ENCODE measurements at regions not wholly inside any gene's neighbourhood (a gene's known extent, or its start where the extent isn't known, plus 50 kb on each side); places are given as distances from the start of the nearest gene placed in this dataset.

DNA sequence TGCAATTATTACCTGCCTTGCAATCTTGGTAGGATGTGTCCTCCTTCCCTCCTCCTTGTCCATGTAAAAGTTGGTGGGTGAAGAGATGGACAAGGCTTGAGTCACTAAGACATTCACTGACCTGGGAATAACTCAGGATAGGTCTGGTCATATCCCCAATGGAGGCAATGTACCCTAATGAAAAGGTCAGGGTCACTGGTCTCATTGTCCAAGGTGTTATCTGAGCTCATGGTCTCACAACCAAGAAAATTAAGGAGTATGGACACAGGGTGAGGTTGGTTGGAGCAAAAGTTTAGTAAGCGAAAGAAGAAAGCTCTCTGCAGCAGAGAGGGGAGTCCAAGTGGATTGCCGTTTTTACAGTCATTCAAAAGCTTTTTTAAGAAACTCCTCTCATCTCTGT lies 179.0 kb downstream of the SNRPN start:
- Histone ChIP-seq H3K9me2 (ENCODE audit: insufficient read depth) (no peaks in the 10 kb centered on the region), H3K9me3 (ENCODE audit: low read depth) (peaks cover 4% of the 10 kb centered on the region), H3K27me3 (replicated peaks; ENCODE audit: insufficient read depth) (no peaks in the 10 kb centered on the region), H3K4me3 (no peak overlapping the region), H3K79me2 (ENCODE audit: insufficient read depth) (no peaks in the 10 kb centered on the region), H3K4me2 (ENCODE audit: unreplicated experiment) (no peak overlapping the region), H3F3A (ENCODE audit: insufficient read depth) (no peaks in the 10 kb centered on the region), H3K9ac (no peak overlapping the region), H3K27ac (no peak overlapping the region), H2AFZ (no peak overlapping the region), H3K4me1 (ENCODE audit: insufficient read depth) (no peaks in the 10 kb centered on the region), H3K36me3 (ENCODE audit: low read depth) (no peaks in the 10 kb centered on the region), H4K20me1 (ENCODE audit: insufficient read depth) (no peaks in the 10 kb centered on the region)
- 33 to 41% methylated on average over 2 of the region's 2 CpGs for WGBS, 2 experiments (ENCODE audit: low coverage in 1 of 2, low lambda C conversion rate in 2 of 2, missing lambda C conversion rate in 2 of 2)
- TF ChIP-seq EZH2phosphoT487 (IDR thresholded peaks at IDR 0.05; ENCODE audit: insufficient read depth, low read depth) (no peak), EZH2 (IDR thresholded peaks at IDR 0.05; ENCODE audit: insufficient read depth, poor library complexity, severe bottlenecking) (no peak)
- DNase-seq = no peak
- in situ Hi-C loops (cut with MboI) = no loop called here

DNA sequence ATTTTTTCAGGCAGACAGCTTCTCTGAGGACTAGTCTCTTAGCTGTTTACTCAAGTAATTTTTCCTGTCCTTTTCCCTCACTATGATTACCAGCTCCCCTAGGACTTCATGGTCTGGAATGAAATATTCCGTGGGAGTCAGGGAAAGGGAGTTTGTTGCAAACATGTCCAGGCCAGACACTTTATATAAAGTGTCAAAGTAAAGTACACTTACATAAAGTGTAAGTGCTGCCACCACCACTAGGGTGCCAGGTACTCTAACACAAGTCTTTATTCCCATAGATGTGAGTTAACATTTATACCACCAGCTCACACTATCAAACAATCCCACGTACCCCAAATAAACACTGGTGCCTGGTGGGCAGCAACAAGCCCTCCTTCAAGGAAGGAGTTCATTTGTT lies 179.8 kb downstream of the SNRPN start:
- Histone ChIP-seq H3K4me3 (no peak overlapping the region), H3K4me2 (ENCODE audit: unreplicated experiment) (no peak overlapping the region), H2AFZ (no peak overlapping the region), H3F3A (ENCODE audit: insufficient read depth) (no peaks in the 10 kb centered on the region), H4K20me1 (ENCODE audit: insufficient read depth) (no peaks in the 10 kb centered on the region), H3K27me3 (replicated peaks; ENCODE audit: insufficient read depth) (no peaks in the 10 kb centered on the region), H3K79me2 (ENCODE audit: insufficient read depth) (no peaks in the 10 kb centered on the region), H3K36me3 (ENCODE audit: low read depth) (no peaks in the 10 kb centered on the region), H3K9ac (no peak overlapping the region), H3K9me3 (ENCODE audit: low read depth) (no peaks in the 10 kb centered on the region), H3K9me2 (ENCODE audit: insufficient read depth) (no peaks in the 10 kb centered on the region), H3K27ac (no peak overlapping the region), H3K4me1 (ENCODE audit: insufficient read depth) (no peaks in the 10 kb centered on the region)
- DNase-seq = peak; percentile 11
- TF ChIP-seq EZH2phosphoT487 (IDR thresholded peaks at IDR 0.05; ENCODE audit: insufficient read depth, low read depth) (no peak), EZH2 (IDR thresholded peaks at IDR 0.05; ENCODE audit: insufficient read depth, poor library complexity, severe bottlenecking) (no peak)
- in situ Hi-C loops (cut with MboI) = no loop called here
- 29 to 30% methylated on average over 2 of the region's 2 CpGs for WGBS, 2 experiments (ENCODE audit: low coverage in 1 of 2, low lambda C conversion rate in 2 of 2, missing lambda C conversion rate in 2 of 2)

DNA sequence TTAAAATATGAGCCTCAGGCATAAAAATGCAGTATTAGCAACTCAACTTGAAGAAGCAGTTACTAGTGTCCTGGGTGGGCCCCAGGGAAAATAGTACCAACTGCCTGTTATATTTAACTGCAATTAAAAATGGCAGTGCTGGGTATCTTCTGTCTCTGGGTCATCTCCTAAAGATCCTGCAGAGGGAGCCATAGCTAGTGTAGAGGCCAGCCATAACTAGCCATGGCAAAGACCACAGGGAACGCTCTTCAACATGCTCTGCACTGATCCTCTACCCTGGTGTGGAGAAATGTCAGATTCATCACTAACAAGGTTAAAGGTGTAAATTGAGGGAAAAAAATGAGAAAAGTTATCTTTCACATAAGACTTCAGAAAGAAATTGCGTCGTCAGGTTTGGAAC lies 181.3 kb downstream of the SNRPN start:
- Histone ChIP-seq H3F3A (ENCODE audit: insufficient read depth) (no peaks in the 10 kb centered on the region), H3K36me3 (ENCODE audit: low read depth) (no peaks in the 10 kb centered on the region), H3K9me2 (ENCODE audit: insufficient read depth) (no peaks in the 10 kb centered on the region), H2AFZ (no peak overlapping the region), H3K79me2 (ENCODE audit: insufficient read depth) (no peaks in the 10 kb centered on the region), H3K4me3 (no peak overlapping the region), H3K9me3 (ENCODE audit: low read depth) (no peaks in the 10 kb centered on the region), H3K9ac (no peak overlapping the region), H3K4me2 (ENCODE audit: unreplicated experiment) (no peak overlapping the region), H3K27me3 (replicated peaks; ENCODE audit: insufficient read depth) (no peaks in the 10 kb centered on the region), H3K27ac (no peak overlapping the region), H4K20me1 (ENCODE audit: insufficient read depth) (no peaks in the 10 kb centered on the region), H3K4me1 (ENCODE audit: insufficient read depth) (no peaks in the 10 kb centered on the region)
- TF ChIP-seq EZH2phosphoT487 (IDR thresholded peaks at IDR 0.05; ENCODE audit: insufficient read depth, low read depth) (no peak), EZH2 (IDR thresholded peaks at IDR 0.05; ENCODE audit: insufficient read depth, poor library complexity, severe bottlenecking) (no peak)
- DNase-seq = peak; percentile 54
- 43 to 52% methylated on average over 3 of the region's 3 CpGs for WGBS, 2 experiments (ENCODE audit: low coverage in 1 of 2, low lambda C conversion rate in 2 of 2, missing lambda C conversion rate in 2 of 2)
- in situ Hi-C loops (cut with MboI) = no loop called here

DNA sequence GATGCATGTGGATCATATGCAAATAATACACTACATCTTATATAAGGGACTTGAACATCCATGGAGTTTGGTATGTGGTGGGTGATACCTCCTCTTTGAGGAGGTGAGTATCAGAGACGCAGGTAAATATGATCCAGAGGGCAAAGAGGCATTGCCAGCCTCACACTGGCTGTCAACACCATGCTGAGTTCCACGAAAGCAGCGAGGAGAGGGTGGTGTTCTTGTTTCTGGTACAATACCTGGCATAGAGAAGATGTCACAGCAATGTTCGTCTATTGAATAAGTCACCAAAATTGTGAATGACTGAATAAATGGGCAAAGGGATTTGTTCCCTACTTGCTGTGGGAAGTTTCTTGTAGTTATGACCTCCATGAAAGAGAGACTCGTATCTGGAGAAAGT lies 182.2 kb downstream of the SNRPN start:
- no peaks in the 10 kb centered on the region for H3F3A ChIP-seq (ENCODE audit: insufficient read depth)
- no peak overlapping the region for H3K4me2 ChIP-seq (ENCODE audit: unreplicated experiment)
- in situ Hi-C loops (cut with MboI) = no loop called here
- 21 to 27% methylated on average over 5 of the region's 5 CpGs for WGBS, 2 experiments (ENCODE audit: low coverage in 1 of 2, low lambda C conversion rate in 2 of 2, missing lambda C conversion rate in 2 of 2)
- no peaks in the 10 kb centered on the region for H3K36me3 ChIP-seq (ENCODE audit: low read depth)
- H3K27me3 ChIP-seq (replicated peaks; ENCODE audit: insufficient read depth) = no peaks in the 10 kb centered on the region
- H3K9ac ChIP-seq = no peak overlapping the region
- H3K79me2 ChIP-seq (ENCODE audit: insufficient read depth) = no peaks in the 10 kb centered on the region
- no peak overlapping the region for H3K27ac ChIP-seq
- no peaks in the 10 kb centered on the region for H3K4me1 ChIP-seq (ENCODE audit: insufficient read depth)
- H3K9me2 ChIP-seq (ENCODE audit: insufficient read depth) = no peaks in the 10 kb centered on the region
- DNase-seq = no peak
- no peak for TF ChIP-seq EZH2phosphoT487 (IDR thresholded peaks at IDR 0.05; ENCODE audit: insufficient read depth, low read depth)
- no peak for TF ChIP-seq EZH2 (IDR thresholded peaks at IDR 0.05; ENCODE audit: insufficient read depth, poor library complexity, severe bottlenecking)
- H3K4me3 ChIP-seq = no peak overlapping the region
- H4K20me1 ChIP-seq (ENCODE audit: insufficient read depth) = no peaks in the 10 kb centered on the region
- no peak overlapping the region for H2AFZ ChIP-seq
- no peaks in the 10 kb centered on the region for H3K9me3 ChIP-seq (ENCODE audit: low read depth)

DNA sequence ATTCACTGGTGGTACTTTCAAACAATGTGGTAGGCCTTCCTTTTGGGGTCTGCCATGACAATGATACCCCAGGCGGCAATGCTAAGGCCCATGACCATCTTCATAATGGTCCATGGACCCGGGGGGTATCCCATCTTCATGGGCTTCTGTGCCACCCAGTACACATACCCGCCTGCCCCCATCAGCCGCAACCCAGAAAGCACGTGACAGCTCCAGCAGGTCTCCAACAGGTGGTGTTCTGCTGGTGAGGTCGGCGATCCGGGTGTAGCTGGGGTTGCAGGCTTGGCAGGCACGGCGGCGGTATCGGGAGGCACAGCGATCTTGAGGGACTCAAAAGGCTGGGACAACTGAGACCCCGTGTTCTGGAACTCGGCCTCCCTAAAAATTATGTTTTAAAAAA lies 214.5 kb downstream of the SNRPN start:
- 69 to 71% methylated on average over 15 of the region's 15 CpGs for WGBS, 2 experiments (ENCODE audit: low coverage in 1 of 2, low lambda C conversion rate in 2 of 2, missing lambda C conversion rate in 2 of 2)
- Histone ChIP-seq H3K4me3 (no peak overlapping the region), H2AFZ (no peak overlapping the region), H3K4me1 (ENCODE audit: insufficient read depth) (no peaks in the 10 kb centered on the region), H3K9me2 (ENCODE audit: insufficient read depth) (no peaks in the 10 kb centered on the region), H3K27me3 (replicated peaks; ENCODE audit: insufficient read depth) (no peaks in the 10 kb centered on the region), H3K9ac (no peak overlapping the region), H3K27ac (no peak overlapping the region), H3K4me2 (ENCODE audit: unreplicated experiment) (no peak overlapping the region), H4K20me1 (ENCODE audit: insufficient read depth) (no peaks in the 10 kb centered on the region), H3F3A (ENCODE audit: insufficient read depth) (no peaks in the 10 kb centered on the region), H3K79me2 (ENCODE audit: insufficient read depth) (no peaks in the 10 kb centered on the region), H3K36me3 (ENCODE audit: low read depth) (no peaks in the 10 kb centered on the region), H3K9me3 (ENCODE audit: low read depth) (no peaks in the 10 kb centered on the region)
- DNase-seq = no peak
- in situ Hi-C loops (cut with MboI) = no loop called here
- TF ChIP-seq EZH2phosphoT487 (IDR thresholded peaks at IDR 0.05; ENCODE audit: insufficient read depth, low read depth) (no peak), EZH2 (IDR thresholded peaks at IDR 0.05; ENCODE audit: insufficient read depth, poor library complexity, severe bottlenecking) (no peak)
